ENCODE measurements at regions not wholly inside any gene's neighbourhood (a gene's known extent, or its start where the extent isn't known, plus 50 kb on each side); places are given as distances from the start of the nearest gene placed in this dataset.

- no peak for TF ChIP-seq POLR2A (IDR thresholded peaks at IDR 0.05)
- TF ChIP-seq, protein P1, sequence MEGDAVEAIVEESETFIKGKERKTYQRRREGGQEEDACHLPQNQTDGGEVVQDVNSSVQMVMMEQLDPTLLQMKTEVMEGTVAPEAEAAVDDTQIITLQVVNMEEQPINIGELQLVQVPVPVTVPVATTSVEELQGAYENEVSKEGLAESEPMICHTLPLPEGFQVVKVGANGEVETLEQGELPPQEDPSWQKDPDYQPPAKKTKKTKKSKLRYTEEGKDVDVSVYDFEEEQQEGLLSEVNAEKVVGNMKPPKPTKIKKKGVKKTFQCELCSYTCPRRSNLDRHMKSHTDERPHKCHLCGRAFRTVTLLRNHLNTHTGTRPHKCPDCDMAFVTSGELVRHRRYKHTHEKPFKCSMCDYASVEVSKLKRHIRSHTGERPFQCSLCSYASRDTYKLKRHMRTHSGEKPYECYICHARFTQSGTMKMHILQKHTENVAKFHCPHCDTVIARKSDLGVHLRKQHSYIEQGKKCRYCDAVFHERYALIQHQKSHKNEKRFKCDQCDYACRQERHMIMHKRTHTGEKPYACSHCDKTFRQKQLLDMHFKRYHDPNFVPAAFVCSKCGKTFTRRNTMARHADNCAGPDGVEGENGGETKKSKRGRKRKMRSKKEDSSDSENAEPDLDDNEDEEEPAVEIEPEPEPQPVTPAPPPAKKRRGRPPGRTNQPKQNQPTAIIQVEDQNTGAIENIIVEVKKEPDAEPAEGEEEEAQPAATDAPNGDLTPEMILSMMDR (IDR thresholded peaks at IDR 0.05): no peak
These were observed 216.3 kb upstream of the RHOBTB1 start for GRCh38 chr10:61160253-61160652.

All from Peyer's patch (tissue), 4 donors.